ENCODE measurements at regions not wholly inside any gene's neighbourhood (a gene's known extent, or its start where the extent isn't known, plus 50 kb on each side); places are given as distances from the start of the nearest gene placed in this dataset.
"Not testable (repeated sequence)": the region's sequence is repeated elsewhere in the genome, so short reads cannot be mapped to it uniquely, and the experiment has no call there.

- no peak for DNase-seq
Observed at GRCh38 chr16:49940464-49941224, 84.4 kb upstream of the CNEP1R1 start.

GRCh38 chr16:49944221-49944620 lies 80.8 kb upstream of the CNEP1R1 start:
- no peak for DNase-seq

GRCh38 chr16:49947907-49948678 lies 76.9 kb upstream of the CNEP1R1 start:
- DNase-seq = no peak

- DNase-seq = no peak
Observed at GRCh38 chr16:49951574-49952195, 73.3 kb upstream of the CNEP1R1 start.

- peak; percentile 63 for DNase-seq
Observed at GRCh38 chr16:49952386-49952785, 72.6 kb upstream of the CNEP1R1 start.

GRCh38 chr16:49953090-49953489 lies 71.9 kb upstream of the CNEP1R1 start:
- DNase-seq = no peak

GRCh38 chr16:49955858-49956257 lies 69.2 kb upstream of the CNEP1R1 start:
- no peak for DNase-seq

GRCh38 chr16:49956915-49957314 lies 68.1 kb upstream of the CNEP1R1 start:
- DNase-seq = no peak

- DNase-seq = no peak
Observed at GRCh38 chr16:49958448-49958847, 66.6 kb upstream of the CNEP1R1 start.

- no peak for DNase-seq
Observed at GRCh38 chr16:49959552-49960277, 65.3 kb upstream of the CNEP1R1 start.

- peak; percentile 26 for DNase-seq
Observed at GRCh38 chr16:49961089-49961488, 63.9 kb upstream of the CNEP1R1 start.

GRCh38 chr16:49962566-49962965 lies 62.5 kb upstream of the CNEP1R1 start:
- not testable (repeated sequence) for DNase-seq

GRCh38 chr16:49964316-49964715 lies 60.7 kb upstream of the CNEP1R1 start:
- no peak for DNase-seq

- DNase-seq = no peak
Observed at GRCh38 chr16:49964973-49965372, 60.1 kb upstream of the CNEP1R1 start.

- DNase-seq = no peak
Observed at GRCh38 chr16:49967012-49967559, 57.9 kb upstream of the CNEP1R1 start.

- no peak for DNase-seq
Observed at GRCh38 chr16:49969091-49970030, 55.7 kb upstream of the CNEP1R1 start.

GRCh38 chr16:49970797-49971431 lies 54.1 kb upstream of the CNEP1R1 start:
- DNase-seq = no peak

- no peak for DNase-seq
Observed at GRCh38 chr16:49972280-49972679, 52.7 kb upstream of the CNEP1R1 start.

- no peak for DNase-seq
Observed at GRCh38 chr16:49972961-49973360, 52.1 kb upstream of the CNEP1R1 start.
